GM12892 (cell line): ENCODE measurements at regions not wholly inside any gene's neighbourhood (a gene's known extent, or its start where the extent isn't known, plus 50 kb on each side); places are given as distances from the start of the nearest gene placed in this dataset.

ENCODE experiments used
- POLR2A ChIP-seq: IDR thresholded peaks from 2 replicates; pipeline ENCODE4 v1.6.1; 2011; ENCODE audit warnings: low read depth, low read length, control low read depth
- POLR2AphosphoS5 ChIP-seq: IDR thresholded peaks from 2 replicates; pipeline ENCODE4 v1.6.1; 2011; ENCODE audit warnings: low read depth, low read length, control low read depth
- TAF1 ChIP-seq: IDR thresholded peaks from 2 replicates; pipeline ENCODE4 v1.6.1; 2011; ENCODE audit warnings: low read depth, mild to moderate bottlenecking, control low read depth, low read length, borderline replicate concordance

DNA sequence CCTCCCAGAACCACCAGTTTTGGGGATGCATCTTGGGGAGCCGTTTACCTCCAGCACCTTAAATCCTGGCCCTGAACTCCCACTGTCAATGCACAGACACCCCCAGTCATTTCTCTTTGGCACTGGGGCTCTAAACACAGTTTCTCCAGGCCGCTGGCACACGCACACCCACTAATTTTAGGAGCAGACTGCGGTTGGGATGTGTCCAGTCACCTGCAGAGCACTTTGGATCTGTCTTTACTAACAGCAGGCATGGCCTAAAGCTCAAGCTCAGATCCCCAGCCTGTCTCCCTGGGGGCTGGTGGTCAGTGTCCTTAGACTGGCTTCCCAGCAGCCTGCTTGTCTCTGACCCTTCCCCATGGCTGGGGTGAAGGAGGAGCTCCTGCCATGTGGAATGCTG, 49.9 kb downstream of the SYNE3 start:
- TF ChIP-seq POLR2A (no peak), POLR2AphosphoS5 (no peak), TAF1 (no peak)
